ENCODE measurements at regions not wholly inside any gene's neighbourhood (a gene's known extent, or its start where the extent isn't known, plus 50 kb on each side); places are given as distances from the start of the nearest gene placed in this dataset.

DNA sequence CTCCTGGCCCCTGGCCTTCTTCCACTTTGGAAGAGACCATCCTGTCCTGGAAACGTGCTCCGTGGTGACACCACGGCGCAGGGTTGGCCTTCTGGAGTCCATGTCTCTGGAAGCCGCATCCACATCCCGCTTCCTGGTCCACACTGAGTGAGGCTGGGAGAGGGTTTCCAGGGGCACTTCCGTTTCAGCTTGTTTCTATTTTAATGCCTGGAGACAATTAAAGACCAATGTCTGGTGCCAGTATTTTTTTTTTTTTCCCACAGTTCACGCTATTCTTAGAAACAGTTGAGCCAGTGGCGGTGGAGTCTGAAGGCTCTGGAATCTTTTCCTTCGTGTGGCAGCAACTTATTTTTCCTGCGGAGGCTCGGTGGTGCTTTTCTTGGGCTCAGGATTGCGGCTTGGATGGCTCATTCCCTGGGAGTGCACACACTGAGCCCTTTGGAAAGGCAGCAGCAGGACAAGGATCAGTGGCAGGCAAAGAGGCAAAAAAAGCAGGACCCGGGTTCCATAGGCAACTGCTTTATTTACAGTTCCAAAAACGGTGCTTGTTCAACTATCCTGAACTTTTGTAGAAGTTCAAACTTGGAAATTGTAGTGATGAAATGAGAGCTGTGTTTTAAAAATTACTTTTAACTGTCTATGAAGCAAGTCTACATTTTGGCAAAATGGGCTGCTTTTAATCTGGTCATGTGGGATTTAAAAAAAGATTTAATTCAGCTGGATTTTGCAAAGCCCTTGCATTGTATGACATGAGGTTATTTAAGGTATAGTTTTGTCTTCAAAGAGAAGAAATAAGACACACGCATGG, 202.8 kb downstream of the BAMBI start:
- H3K27ac ChIP-seq: no peak overlapping the region
- H3K9ac ChIP-seq: no peak overlapping the region

DNA sequence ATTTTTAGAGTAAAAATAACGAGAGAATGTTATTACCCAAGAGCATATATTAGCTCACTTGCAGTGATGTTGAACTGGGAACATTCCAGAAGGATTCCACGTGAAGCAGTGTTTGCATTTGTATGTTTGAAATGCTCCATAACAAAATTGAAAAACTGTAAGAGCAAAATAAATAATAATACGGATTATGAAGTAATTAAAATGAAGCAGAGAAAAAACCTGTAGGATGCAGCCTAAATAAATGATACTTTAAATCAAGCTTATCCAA, 203.3 kb downstream of the BAMBI start:
- H3K9ac ChIP-seq: no peak overlapping the region
- H2AFZ ChIP-seq: no peak overlapping the region
- no peaks in the 10 kb centered on the region for H3K9me3 ChIP-seq (ENCODE audit: control insufficient read depth, low read length)
- H3K4me3 ChIP-seq (ENCODE audit: low read depth, low read length): no peak overlapping the region
- H3K4me1 ChIP-seq: no peaks in the 10 kb centered on the region
- no peak overlapping the region for H3K4me2 ChIP-seq (ENCODE audit: low read length)
- TF ChIP-seq, protein P1, sequence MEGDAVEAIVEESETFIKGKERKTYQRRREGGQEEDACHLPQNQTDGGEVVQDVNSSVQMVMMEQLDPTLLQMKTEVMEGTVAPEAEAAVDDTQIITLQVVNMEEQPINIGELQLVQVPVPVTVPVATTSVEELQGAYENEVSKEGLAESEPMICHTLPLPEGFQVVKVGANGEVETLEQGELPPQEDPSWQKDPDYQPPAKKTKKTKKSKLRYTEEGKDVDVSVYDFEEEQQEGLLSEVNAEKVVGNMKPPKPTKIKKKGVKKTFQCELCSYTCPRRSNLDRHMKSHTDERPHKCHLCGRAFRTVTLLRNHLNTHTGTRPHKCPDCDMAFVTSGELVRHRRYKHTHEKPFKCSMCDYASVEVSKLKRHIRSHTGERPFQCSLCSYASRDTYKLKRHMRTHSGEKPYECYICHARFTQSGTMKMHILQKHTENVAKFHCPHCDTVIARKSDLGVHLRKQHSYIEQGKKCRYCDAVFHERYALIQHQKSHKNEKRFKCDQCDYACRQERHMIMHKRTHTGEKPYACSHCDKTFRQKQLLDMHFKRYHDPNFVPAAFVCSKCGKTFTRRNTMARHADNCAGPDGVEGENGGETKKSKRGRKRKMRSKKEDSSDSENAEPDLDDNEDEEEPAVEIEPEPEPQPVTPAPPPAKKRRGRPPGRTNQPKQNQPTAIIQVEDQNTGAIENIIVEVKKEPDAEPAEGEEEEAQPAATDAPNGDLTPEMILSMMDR (IDR thresholded peaks at IDR 0.05): no peak
- H3K27me3 ChIP-seq (ENCODE audit: control insufficient read depth, insufficient read depth, low read length): no peaks in the 10 kb centered on the region
- H3K36me3 ChIP-seq (ENCODE audit: control insufficient read depth, insufficient read depth, low read length): no peaks in the 10 kb centered on the region
- no peaks in the 10 kb centered on the region for H3K79me2 ChIP-seq
- no peak overlapping the region for H3K27ac ChIP-seq

More for the DNA sequence above, 202.8 kb downstream of the BAMBI start:
- Histone ChIP-seq H3K79me2 (no peaks in the 10 kb centered on the region), H3K4me2 (ENCODE audit: low read length) (no peak overlapping the region), H3K27me3 (ENCODE audit: control insufficient read depth, insufficient read depth, low read length) (no peaks in the 10 kb centered on the region), H2AFZ (no peak overlapping the region), H3K9me3 (ENCODE audit: control insufficient read depth, low read length) (no peaks in the 10 kb centered on the region), H3K4me1 (no peaks in the 10 kb centered on the region), H3K4me3 (ENCODE audit: low read depth, low read length) (no peak overlapping the region), H3K36me3 (ENCODE audit: control insufficient read depth, insufficient read depth, low read length) (no peaks in the 10 kb centered on the region)
- TF ChIP-seq, protein P1 (IDR thresholded peaks at IDR 0.05): no peak

GRCh38 chr10:28881171-28881882, 204.0 kb downstream of the BAMBI start:
- Histone ChIP-seq H3K9ac (no peak overlapping the region), H2AFZ (no peak overlapping the region), H3K79me2 (no peaks in the 10 kb centered on the region), H3K4me2 (ENCODE audit: low read length) (no peak overlapping the region), H3K4me3 (ENCODE audit: low read depth, low read length) (no peak overlapping the region), H3K9me3 (ENCODE audit: control insufficient read depth, low read length) (no peaks in the 10 kb centered on the region), H3K27me3 (ENCODE audit: control insufficient read depth, insufficient read depth, low read length) (no peaks in the 10 kb centered on the region), H3K36me3 (ENCODE audit: control insufficient read depth, insufficient read depth, low read length) (no peaks in the 10 kb centered on the region), H3K27ac (no peak overlapping the region), H3K4me1 (no peaks in the 10 kb centered on the region)
- TF ChIP-seq, protein P1 (IDR thresholded peaks at IDR 0.05): no peak

- H3K9ac ChIP-seq: no peak overlapping the region
- H3K9me3 ChIP-seq (ENCODE audit: control insufficient read depth, low read length): no peaks in the 10 kb centered on the region
- no peaks in the 10 kb centered on the region for H3K4me1 ChIP-seq
- no peaks in the 10 kb centered on the region for H3K27me3 ChIP-seq (ENCODE audit: control insufficient read depth, insufficient read depth, low read length)
- H3K27ac ChIP-seq: no peak overlapping the region
- no peak overlapping the region for H2AFZ ChIP-seq
- H3K79me2 ChIP-seq: no peaks in the 10 kb centered on the region
- no peaks in the 10 kb centered on the region for H3K36me3 ChIP-seq (ENCODE audit: control insufficient read depth, insufficient read depth, low read length)
- TF ChIP-seq, protein P1 (IDR thresholded peaks at IDR 0.05): no peak
- H3K4me3 ChIP-seq (ENCODE audit: low read depth, low read length): no peak overlapping the region
- no peak overlapping the region for H3K4me2 ChIP-seq (ENCODE audit: low read length)
Observed at GRCh38 chr10:28883741-28884423, 206.6 kb downstream of the BAMBI start.
